IPS DF 6.9 (cell line): ENCODE measurements at regions not wholly inside any gene's neighbourhood (a gene's known extent, or its start where the extent isn't known, plus 50 kb on each side); places are given as distances from the start of the nearest gene placed in this dataset.

ENCODE experiments used
- DNase-seq: peaks from one replicate; pipeline ENCODE4 v3.0.0-alpha.2; 2013; ENCODE audit warnings: low read depth, low spot score
- H3K27ac ChIP-seq: one replicate; pipeline ENCODE4 v1.5.1; 2013; ENCODE audit warnings: low read length, control low read depth
- H3K27me3 ChIP-seq: 2 replicates; pipeline ENCODE4 v1.6.1; 2013; ENCODE audit warnings: mild to moderate bottlenecking, low read length; ENCODE audit not compliant: control insufficient read depth, insufficient read depth
- H3K36me3 ChIP-seq: 2 replicates; pipeline ENCODE4 v1.6.1; 2013; ENCODE audit warnings: low read length; ENCODE audit not compliant: control insufficient read depth, insufficient read depth
- H3K4me1 ChIP-seq: 2 replicates; pipeline ENCODE4 v1.6.1; 2013; ENCODE audit warnings: low read length; ENCODE audit not compliant: control insufficient read depth, insufficient read depth
- H3K4me3 ChIP-seq: 2 replicates; pipeline ENCODE4 v1.5.1; 2013; ENCODE audit warnings: mild to moderate bottlenecking, low read length
- H3K9me3 ChIP-seq: 2 replicates; pipeline ENCODE4 v1.6.1; 2013; ENCODE audit warnings: low read length, inconsistent platforms; ENCODE audit not compliant: control insufficient read depth, insufficient read depth
- WGBS: extraction: QIAGEN DNeasy Blood & Tissue Kit; methylation state at CpG from one replicate; pipeline ENCODE4 v1.1.7; 2013; ENCODE audit warnings: mixed read lengths, missing lambda C conversion rate; ENCODE audit not compliant: insufficient read length, insufficient coverage; 5-methylcytosine and 5-hydroxymethylcytosine counted together

- Histone ChIP-seq H3K27ac (no peak overlapping the region), H3K9me3 (no peaks in the 10 kb centered on the region), H3K4me3 (no peak overlapping the region), H3K4me1 (no peaks in the 10 kb centered on the region), H3K36me3 (no peaks in the 10 kb centered on the region), H3K27me3 (no peaks in the 10 kb centered on the region)
- WGBS: no CpG with 5 or more reads among the region's 2 CpGs
- no peak for DNase-seq
These were observed 640.5 kb downstream of the ZPLD1 start for GRCh38 chr3:103075282-103075681.

GRCh38 chr3:103077910-103078309 lies 643.1 kb downstream of the ZPLD1 start:
- no peaks in the 10 kb centered on the region for H3K9me3 ChIP-seq
- no peaks in the 10 kb centered on the region for H3K27me3 ChIP-seq
- DNase-seq: no peak
- no peaks in the 10 kb centered on the region for H3K36me3 ChIP-seq
- H3K4me3 ChIP-seq: no peak overlapping the region
- H3K4me1 ChIP-seq: no peaks in the 10 kb centered on the region
- H3K27ac ChIP-seq: no peak overlapping the region
- whole genome bisulfite sequencing: no CpG with 5 or more reads among the region's 3 CpGs

- no peak for DNase-seq
- no peaks in the 10 kb centered on the region for H3K9me3 ChIP-seq
- no CpG with 5 or more reads among the region's 1 CpG for WGBS
These were observed 647.7 kb downstream of the ZPLD1 start for GRCh38 chr3:103082501-103082900.

GRCh38 chr3:103083848-103084631 lies 649.2 kb downstream of the ZPLD1 start:
- Histone ChIP-seq H3K27ac (no peak overlapping the region), H3K4me1 (no peaks in the 10 kb centered on the region), H3K27me3 (no peaks in the 10 kb centered on the region), H3K36me3 (no peaks in the 10 kb centered on the region), H3K9me3 (no peaks in the 10 kb centered on the region), H3K4me3 (no peak overlapping the region)
- DNase-seq: no peak
- WGBS: no CpG with 5 or more reads among the region's 3 CpGs

More at GRCh38 chr3:103082501-103082900, 647.7 kb downstream of the ZPLD1 start:
- Histone ChIP-seq H3K4me1 (no peaks in the 10 kb centered on the region), H3K36me3 (no peaks in the 10 kb centered on the region), H3K27ac (no peak overlapping the region), H3K27me3 (no peaks in the 10 kb centered on the region), H3K4me3 (no peak overlapping the region)

GRCh38 chr3:103085465-103085864 lies 650.6 kb downstream of the ZPLD1 start:
- H3K4me3 ChIP-seq: no peak overlapping the region
- no peaks in the 10 kb centered on the region for H3K4me1 ChIP-seq
- no peak for DNase-seq
- no peaks in the 10 kb centered on the region for H3K9me3 ChIP-seq
- no peak overlapping the region for H3K27ac ChIP-seq
- H3K36me3 ChIP-seq: no peaks in the 10 kb centered on the region
- H3K27me3 ChIP-seq: no peaks in the 10 kb centered on the region

- Histone ChIP-seq H3K4me3 (no peak overlapping the region), H3K4me1 (no peaks in the 10 kb centered on the region), H3K9me3 (no peaks in the 10 kb centered on the region), H3K36me3 (no peaks in the 10 kb centered on the region), H3K27ac (no peak overlapping the region), H3K27me3 (no peaks in the 10 kb centered on the region)
- no peak for DNase-seq
These were observed 654.9 kb downstream of the ZPLD1 start for GRCh38 chr3:103089758-103090157.

GRCh38 chr3:103105206-103105605 lies 670.4 kb downstream of the ZPLD1 start:
- WGBS: no CpG with 5 or more reads among the region's 2 CpGs

GRCh38 chr3:103112273-103112672 lies 677.5 kb downstream of the ZPLD1 start:
- no peak for DNase-seq
- H3K27me3 ChIP-seq: no peaks in the 10 kb centered on the region
- H3K4me1 ChIP-seq: no peaks in the 10 kb centered on the region
- H3K27ac ChIP-seq: no peak overlapping the region
- no peaks in the 10 kb centered on the region for H3K36me3 ChIP-seq
- no peaks in the 10 kb centered on the region for H3K9me3 ChIP-seq
- no peak overlapping the region for H3K4me3 ChIP-seq

More at GRCh38 chr3:103105206-103105605, 670.4 kb downstream of the ZPLD1 start:
- Histone ChIP-seq H3K27ac (no peak overlapping the region), H3K36me3 (no peaks in the 10 kb centered on the region), H3K4me3 (no peak overlapping the region), H3K4me1 (no peaks in the 10 kb centered on the region), H3K9me3 (no peaks in the 10 kb centered on the region), H3K27me3 (no peaks in the 10 kb centered on the region)
- no peak for DNase-seq

- Histone ChIP-seq H3K27ac (no peak overlapping the region), H3K27me3 (no peaks in the 10 kb centered on the region), H3K9me3 (no peaks in the 10 kb centered on the region), H3K36me3 (no peaks in the 10 kb centered on the region), H3K4me3 (no peak overlapping the region), H3K4me1 (no peaks in the 10 kb centered on the region)
- DNase-seq: no peak
- WGBS: no CpG with 5 or more reads among the region's 1 CpG
These were observed 691.3 kb downstream of the ZPLD1 start for GRCh38 chr3:103126115-103126514.

GRCh38 chr3:103127098-103127630 lies 692.3 kb downstream of the ZPLD1 start:
- DNase-seq: no peak
- Histone ChIP-seq H3K27me3 (no peaks in the 10 kb centered on the region), H3K4me3 (no peak overlapping the region), H3K4me1 (no peaks in the 10 kb centered on the region), H3K9me3 (no peaks in the 10 kb centered on the region), H3K36me3 (no peaks in the 10 kb centered on the region), H3K27ac (no peak overlapping the region)
- WGBS: no CpG with 5 or more reads among the region's 5 CpGs

- H3K9me3 ChIP-seq: no peaks in the 10 kb centered on the region
- no peak overlapping the region for H3K4me3 ChIP-seq
- no peaks in the 10 kb centered on the region for H3K27me3 ChIP-seq
- H3K27ac ChIP-seq: no peak overlapping the region
- WGBS: no CpG with 5 or more reads among the region's 1 CpG
- H3K4me1 ChIP-seq: no peaks in the 10 kb centered on the region
- DNase-seq: no peak
- no peaks in the 10 kb centered on the region for H3K36me3 ChIP-seq
These were observed 692.9 kb downstream of the ZPLD1 start for GRCh38 chr3:103127737-103128136.
